SK-N-SH (cell line): ENCODE measurements at regions not wholly inside any gene's neighbourhood (a gene's known extent, or its start where the extent isn't known, plus 50 kb on each side); places are given as distances from the start of the nearest gene placed in this dataset.

Experiments
- CTCF ChIA-PET: fragments of 300-600, 350-600 bp; formaldehyde crosslinking; extraction: SDS; loops from one replicate; lab custom pipeline; 2021; lab: Yijun Ruan, JAX
- POLR2A ChIA-PET: fragments of 350-600 bp; sonication (Branson Sonifier 250); formaldehyde crosslinking; extraction: SDS; loops from one replicate; lab custom pipeline; 2020; ENCODE audit warnings: antibody characterized with exemption, inconsistent platforms; lab: Yijun Ruan, JAX
- DNase-seq: peaks from one replicate; pipeline ENCODE4 v3.0.0; 2012
- H2AFZ ChIP-seq: fragments of 200-600 bp; sonication (generic); 2 replicates; pipeline ENCODE4 v1.8.1; 2016; ENCODE audit warnings: antibody characterized with exemption, mild to moderate bottlenecking, low read depth
- H3F3A ChIP-seq: fragments of 200-600 bp; sonication (generic); replicated peaks from 2 replicates; pipeline ENCODE3; 2016; ENCODE audit warnings: antibody characterized with exemption, mild to moderate bottlenecking; ENCODE audit not compliant: insufficient read depth
- H3K27ac ChIP-seq, 2 experiments: fragments of 200-500 bp in 1 of 2; fragments of 200-600 bp in 1 of 2; sonication (Bioruptor generic) in 1 of 2; sonication (generic), shearing (Covaris generic) in 1 of 2; 2 replicates each; pipeline versions ENCODE4 v1.5.1 to v1.6.1; 2014 to 2016; ENCODE audit warnings: low read depth in 2 of 2, inconsistent platforms in 1 of 2, low read length in 1 of 2, mild to moderate bottlenecking in 1 of 2, mixed read lengths in 1 of 2
- H3K27me3 ChIP-seq: fragments of 200-600 bp; sonication (generic), shearing (Covaris generic); 2 replicates; pipeline ENCODE4 v1.6.1; 2016; ENCODE audit warnings: mixed run types; ENCODE audit not compliant: insufficient read depth
- H3K36me3 ChIP-seq, 2 experiments: fragments of 200-500 bp in 1 of 2; fragments of 200-600 bp in 1 of 2; sonication (Bioruptor generic) in 1 of 2; sonication (generic) in 1 of 2; replicated peaks in 1 of 2; 2 replicates each; pipeline versions ENCODE3 to v1.5.1; 2014 to 2016; ENCODE audit warnings: low read length in 1 of 2, mild to moderate bottlenecking in 1 of 2; ENCODE audit not compliant: insufficient read depth in 2 of 2, control insufficient read depth in 1 of 2
- H3K4me1 ChIP-seq, 2 experiments: fragments of 200-500 bp in 1 of 2; fragments of 200-600 bp in 1 of 2; sonication (Bioruptor generic) in 1 of 2; sonication (generic), shearing (Covaris generic) in 1 of 2; 2 replicates each; pipeline versions ENCODE4 v1.5.1 to v1.6.1; 2014 to 2016; ENCODE audit warnings: low read depth in 1 of 2, low read length in 1 of 2, mixed run types in 1 of 2; ENCODE audit not compliant: insufficient read depth in 2 of 2, control insufficient read depth in 1 of 2
- H3K4me2 ChIP-seq: fragments of 200-600 bp; sonication (generic), shearing (Covaris generic); 2 replicates; pipeline ENCODE4 v1.6.1; 2017; ENCODE audit warnings: mixed run types
- H3K4me3 ChIP-seq, 2 experiments: fragments of 200-500 bp in 1 of 2; fragments of 200-600 bp in 1 of 2; sonication (Bioruptor generic) in 1 of 2; sonication (generic), shearing (Covaris generic) in 1 of 2; 2 replicates each; pipeline versions ENCODE4 v1.5.1 to v1.8.1; 2014 to 2016; ENCODE audit warnings: low read depth in 2 of 2, inconsistent platforms in 1 of 2, low read length in 1 of 2, mild to moderate bottlenecking in 1 of 2, mixed read lengths in 1 of 2, moderate library complexity in 1 of 2
- H3K79me2 ChIP-seq: fragments of 200-600 bp; sonication (generic); 2 replicates; pipeline ENCODE4 v1.8.1; 2017; ENCODE audit warnings: mild to moderate bottlenecking; ENCODE audit not compliant: insufficient read depth
- H3K9ac ChIP-seq: fragments of 200-600 bp; sonication (generic); 2 replicates; pipeline ENCODE4 v1.6.1; 2017; ENCODE audit warnings: mixed run types
- H3K9me2 ChIP-seq: fragments of 200-600 bp; sonication (generic); 2 replicates; pipeline ENCODE4 v1.6.1; 2017; ENCODE audit warnings: mixed run types
- H3K9me3 ChIP-seq: fragments of 200-600 bp; sonication (generic); 2 replicates; pipeline ENCODE4 v1.6.1; 2017; ENCODE audit warnings: mixed run types, mild to moderate bottlenecking, moderate library complexity
- H4K20me1 ChIP-seq: fragments of 200-600 bp; sonication (generic); 2 replicates; pipeline ENCODE4 v1.6.1; 2017; ENCODE audit warnings: mild to moderate bottlenecking, mixed run types; ENCODE audit not compliant: insufficient read depth
- EP300 ChIP-seq, 2 experiments: IDR thresholded peaks; 2 replicates each; pipeline versions ENCODE4 v1.4.0 to v1.6.1; 2012; ENCODE audit warnings: borderline replicate concordance in 1 of 2, low read depth in 1 of 2, low read length in 1 of 2
- GABPA ChIP-seq: IDR thresholded peaks from 2 replicates; pipeline ENCODE4 v1.4.0; 2012; ENCODE audit warnings: low read depth, mild to moderate bottlenecking
- GATA2 ChIP-seq: sonication (generic); formaldehyde crosslinking; IDR thresholded peaks from 2 replicates; pipeline ENCODE4 v1.5.0; 2020; ENCODE audit warnings: mild to moderate bottlenecking, missing genetic modification reagents
- MEF2A ChIP-seq: IDR thresholded peaks from 2 replicates; pipeline ENCODE4 v1.4.0; 2012; ENCODE audit warnings: low read depth, borderline replicate concordance
- MXI1 ChIP-seq: IDR thresholded peaks from 2 replicates; pipeline ENCODE4 v1.6.1; 2012; ENCODE audit warnings: mild to moderate bottlenecking, low read depth, low read length, improper control_type of control experiment
- NRF1 ChIP-seq: IDR thresholded peaks from 2 replicates; pipeline ENCODE4 v1.6.1; 2012; ENCODE audit warnings: low read depth, mild to moderate bottlenecking, low read length
- POLR2AphosphoS5 ChIP-seq: IDR thresholded peaks from 2 replicates; pipeline ENCODE4 v1.6.1; 2012; ENCODE audit warnings: low read depth, low read length
- RCOR1 ChIP-seq: fragments of 150-350 bp; IDR thresholded peaks from 2 replicates; pipeline ENCODE4 v1.6.1; 2017; ENCODE audit warnings: antibody characterized with exemption, low read length
- TCF12 ChIP-seq: IDR thresholded peaks from 2 replicates; pipeline ENCODE4 v1.4.0; 2012
- WGBS: methylation state at CpG from one replicate; pipeline ENCODE4 v1.1.6; 2017; ENCODE audit warnings: low lambda C conversion rate; 5-methylcytosine and 5-hydroxymethylcytosine counted together
- TF ChIP-seq, protein P1 (sequence below): fragments of 150-350 bp; IDR thresholded peaks from 2 replicates; pipeline ENCODE4 v1.6.1; 2017; ENCODE audit warnings: antibody characterized with exemption, low read length, low read depth, borderline replicate concordance

DNA sequence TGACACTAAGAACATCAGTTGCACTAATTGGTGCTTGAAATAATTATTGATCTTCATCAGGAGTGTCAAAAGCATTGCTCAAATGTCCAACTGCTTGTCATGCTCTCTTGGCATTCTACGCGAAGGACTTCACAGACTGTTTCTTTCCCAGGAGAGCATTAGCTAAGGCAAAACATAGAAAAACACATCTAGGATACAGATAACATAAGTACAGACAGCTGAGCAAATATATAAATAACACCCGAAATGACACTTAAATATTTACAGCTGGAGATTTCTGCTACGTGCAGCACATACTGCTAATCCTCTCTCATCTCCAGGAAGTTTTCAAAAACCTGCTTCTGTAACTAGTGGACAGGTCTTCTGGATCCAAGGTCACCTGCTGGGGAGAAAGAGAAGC, 120.0 kb upstream of the PRMT8 start:
- Histone ChIP-seq H3K27me3 (peaks cover 24% of the 10 kb centered on the region), H3K4me3 (no peak overlapping the region), H3K9me3 (no peaks in the 10 kb centered on the region), H3K36me3 (no peaks in the 10 kb centered on the region), H2AFZ (no peak overlapping the region), H3K9ac (no peak overlapping the region), H4K20me1 (no peaks in the 10 kb centered on the region), H3K9me2 (no peaks in the 10 kb centered on the region), H3K4me1 (no peaks in the 10 kb centered on the region), H3K79me2 (no peaks in the 10 kb centered on the region), H3K4me2 (no peak overlapping the region), H3F3A (no peaks in the 10 kb centered on the region), H3K27ac (no peak overlapping the region)
- DNase-seq, result no peak
- CTCF ChIA-PET, result no interaction called here
- 51% methylated on average over 4 of the region's 4 CpGs for WGBS
- TF ChIP-seq MXI1 (no peak), RCOR1 (no peak), GABPA (no peak), GATA2 (CRISPR knock-in tag) (no peak), EP300 (IDR thresholded peaks at IDR 0.05; ENCODE audit: borderline replicate concordance in 1 of 2, low read depth in 1 of 2, low read length in 1 of 2) (no peak)
- TF ChIP-seq, protein P1, sequence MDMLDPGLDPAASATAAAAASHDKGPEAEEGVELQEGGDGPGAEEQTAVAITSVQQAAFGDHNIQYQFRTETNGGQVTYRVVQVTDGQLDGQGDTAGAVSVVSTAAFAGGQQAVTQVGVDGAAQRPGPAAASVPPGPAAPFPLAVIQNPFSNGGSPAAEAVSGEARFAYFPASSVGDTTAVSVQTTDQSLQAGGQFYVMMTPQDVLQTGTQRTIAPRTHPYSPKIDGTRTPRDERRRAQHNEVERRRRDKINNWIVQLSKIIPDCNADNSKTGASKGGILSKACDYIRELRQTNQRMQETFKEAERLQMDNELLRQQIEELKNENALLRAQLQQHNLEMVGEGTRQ, result no peak
- POLR2A ChIA-PET, result no interaction called here

DNA sequence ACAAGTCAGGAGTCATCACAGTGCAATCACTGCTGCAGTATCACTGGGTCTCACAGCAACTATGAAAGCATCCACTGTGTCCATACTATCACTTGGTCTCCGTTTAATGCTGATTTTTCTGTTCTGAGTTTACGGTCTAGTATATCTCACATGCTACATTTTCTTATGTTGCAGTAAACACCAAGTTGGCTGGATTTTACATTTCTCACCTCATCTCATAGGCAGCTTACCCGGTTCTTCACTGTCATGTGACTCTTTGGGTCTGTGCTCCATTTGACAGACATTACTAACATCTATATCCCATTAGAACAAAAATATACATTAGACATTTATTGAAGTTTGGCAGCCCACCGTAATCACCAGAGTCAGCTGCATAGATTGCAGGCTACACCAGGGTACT, 115.7 kb upstream of the PRMT8 start:
- no peaks in the 10 kb centered on the region for H4K20me1 ChIP-seq
- H3K9ac ChIP-seq, result no peak overlapping the region
- no peak overlapping the region for H2AFZ ChIP-seq
- no peak for TF ChIP-seq POLR2AphosphoS5
- TF ChIP-seq MEF2A, result no peak
- no peak for TF ChIP-seq RCOR1
- no peak for TF ChIP-seq GABPA
- no peak for TF ChIP-seq NRF1
- DNase-seq, result no peak
- H3K36me3 ChIP-seq, result no peaks in the 10 kb centered on the region
- H3K4me2 ChIP-seq, result no peak overlapping the region
- 41% methylated on average over 4 of the region's 4 CpGs for WGBS
- no peaks in the 10 kb centered on the region for H3K79me2 ChIP-seq
- H3F3A ChIP-seq, result no peaks in the 10 kb centered on the region
- H3K9me3 ChIP-seq, result no peaks in the 10 kb centered on the region
- CTCF ChIA-PET, result no interaction called here
- no peaks in the 10 kb centered on the region for H3K9me2 ChIP-seq
- H3K27ac ChIP-seq, result no peak overlapping the region
- POLR2A ChIA-PET, result no interaction called here
- H3K4me1 ChIP-seq, result no peaks in the 10 kb centered on the region; a peak in 1 of 4 replicates
- H3K27me3 ChIP-seq, result no peaks in the 10 kb centered on the region
- no peak overlapping the region for H3K4me3 ChIP-seq

DNA sequence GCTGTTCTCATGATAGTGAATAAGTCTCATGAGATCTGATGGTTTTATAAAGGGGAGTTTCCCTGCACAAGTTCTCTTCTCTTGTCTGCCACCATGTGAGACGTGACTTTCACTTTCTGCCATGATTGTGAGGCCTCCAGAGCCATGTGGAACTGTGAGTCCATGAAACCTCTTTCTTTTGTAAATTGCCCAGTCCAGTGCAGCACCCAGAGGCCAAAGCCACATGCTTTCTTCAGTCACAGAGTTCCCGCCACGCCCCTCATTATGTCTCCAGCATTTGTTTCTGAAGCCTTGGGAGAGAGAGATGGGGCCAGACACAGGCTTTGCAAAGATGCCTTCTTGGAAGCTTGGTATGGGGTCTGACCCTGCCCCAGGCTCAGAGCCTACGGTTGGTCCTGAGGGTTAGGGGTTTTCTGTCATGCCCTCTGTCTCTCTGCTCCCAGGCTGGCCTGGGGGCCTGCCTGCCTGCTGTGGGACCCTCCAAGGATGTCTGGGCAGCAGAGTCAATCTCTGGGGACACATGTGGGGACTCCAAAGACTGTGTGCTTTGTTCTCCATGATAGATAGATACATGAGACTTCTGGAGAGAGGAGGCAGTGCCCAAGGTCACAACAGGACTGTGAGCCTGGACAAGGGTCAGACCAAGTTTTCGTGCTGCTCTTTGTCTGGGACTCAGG, 114.1 kb upstream of the PRMT8 start:
- Histone ChIP-seq H2AFZ (no peak overlapping the region), H4K20me1 (no peaks in the 10 kb centered on the region), H3K9ac (no peak overlapping the region)
- TF ChIP-seq TCF12 (no peak), GABPA (no peak), MEF2A (no peak)
- TF ChIP-seq, all 33 proteins: peak for 0
- Histone ChIP-seq H3K9me2 (no peaks in the 10 kb centered on the region), H3K9me3 (no peaks in the 10 kb centered on the region), H3K4me3 (no peak overlapping the region), H3K36me3 (no peaks in the 10 kb centered on the region), H3K4me1 (no peaks in the 10 kb centered on the region; a peak in 1 of 4 replicates), H3K27me3 (0 out of 2 replicates have a peak, but pooled peaks cover 7% of the 10 kb centered on the region), H3F3A (no peaks in the 10 kb centered on the region), H3K4me2 (no peak overlapping the region), H3K79me2 (no peaks in the 10 kb centered on the region), H3K27ac (no peak overlapping the region)
- 38% methylated on average over 5 of the region's 5 CpGs for WGBS
- no peak for DNase-seq
- ChIA-PET CTCF (interaction anchor here (1.5 kb wide), 1 partner anchor 77 kb away, joined by 7 read pairs; no protein-coding TSS in a partner anchor), POLR2A (no interaction called here)
